SK-N-SH (cell line): ENCODE measurements at regions not wholly inside any gene's neighbourhood (a gene's known extent, or its start where the extent isn't known, plus 50 kb on each side); places are given as distances from the start of the nearest gene placed in this dataset.

Experiments used
- CTCF ChIA-PET: fragments of 300-600, 350-600 bp; formaldehyde crosslinking; extraction: SDS; loops from one replicate; lab custom pipeline; 2021; lab: Yijun Ruan, JAX
- POLR2A ChIA-PET: fragments of 350-600 bp; sonication (Branson Sonifier 250); formaldehyde crosslinking; extraction: SDS; loops from one replicate; lab custom pipeline; 2020; ENCODE audit warnings: antibody characterized with exemption, inconsistent platforms; lab: Yijun Ruan, JAX
- DNase-seq: peaks from one replicate; pipeline ENCODE4 v3.0.0; 2012
- H2AFZ ChIP-seq: fragments of 200-600 bp; sonication (generic); 2 replicates; pipeline ENCODE4 v1.8.1; 2016; ENCODE audit warnings: antibody characterized with exemption, mild to moderate bottlenecking, low read depth
- H3F3A ChIP-seq: fragments of 200-600 bp; sonication (generic); replicated peaks from 2 replicates; pipeline ENCODE3; 2016; ENCODE audit warnings: antibody characterized with exemption, mild to moderate bottlenecking; ENCODE audit not compliant: insufficient read depth
- H3K27ac ChIP-seq, 2 experiments: fragments of 200-500 bp in 1 of 2; fragments of 200-600 bp in 1 of 2; sonication (Bioruptor generic) in 1 of 2; sonication (generic), shearing (Covaris generic) in 1 of 2; 2 replicates each; pipeline versions ENCODE4 v1.5.1 to v1.6.1; 2014 to 2016; ENCODE audit warnings: low read depth in 2 of 2, inconsistent platforms in 1 of 2, low read length in 1 of 2, mild to moderate bottlenecking in 1 of 2, mixed read lengths in 1 of 2
- H3K27me3 ChIP-seq: fragments of 200-600 bp; sonication (generic), shearing (Covaris generic); 2 replicates; pipeline ENCODE4 v1.6.1; 2016; ENCODE audit warnings: mixed run types; ENCODE audit not compliant: insufficient read depth
- H3K36me3 ChIP-seq, 2 experiments: fragments of 200-500 bp in 1 of 2; fragments of 200-600 bp in 1 of 2; sonication (Bioruptor generic) in 1 of 2; sonication (generic) in 1 of 2; replicated peaks in 1 of 2; 2 replicates each; pipeline versions ENCODE3 to v1.5.1; 2014 to 2016; ENCODE audit warnings: low read length in 1 of 2, mild to moderate bottlenecking in 1 of 2; ENCODE audit not compliant: insufficient read depth in 2 of 2, control insufficient read depth in 1 of 2
- H3K4me1 ChIP-seq, 2 experiments: fragments of 200-500 bp in 1 of 2; fragments of 200-600 bp in 1 of 2; sonication (Bioruptor generic) in 1 of 2; sonication (generic), shearing (Covaris generic) in 1 of 2; 2 replicates each; pipeline versions ENCODE4 v1.5.1 to v1.6.1; 2014 to 2016; ENCODE audit warnings: low read depth in 1 of 2, low read length in 1 of 2, mixed run types in 1 of 2; ENCODE audit not compliant: insufficient read depth in 2 of 2, control insufficient read depth in 1 of 2
- H3K4me2 ChIP-seq: fragments of 200-600 bp; sonication (generic), shearing (Covaris generic); 2 replicates; pipeline ENCODE4 v1.6.1; 2017; ENCODE audit warnings: mixed run types
- H3K4me3 ChIP-seq, 2 experiments: fragments of 200-500 bp in 1 of 2; fragments of 200-600 bp in 1 of 2; sonication (Bioruptor generic) in 1 of 2; sonication (generic), shearing (Covaris generic) in 1 of 2; 2 replicates each; pipeline versions ENCODE4 v1.5.1 to v1.8.1; 2014 to 2016; ENCODE audit warnings: low read depth in 2 of 2, inconsistent platforms in 1 of 2, low read length in 1 of 2, mild to moderate bottlenecking in 1 of 2, mixed read lengths in 1 of 2, moderate library complexity in 1 of 2
- H3K79me2 ChIP-seq: fragments of 200-600 bp; sonication (generic); 2 replicates; pipeline ENCODE4 v1.8.1; 2017; ENCODE audit warnings: mild to moderate bottlenecking; ENCODE audit not compliant: insufficient read depth
- H3K9ac ChIP-seq: fragments of 200-600 bp; sonication (generic); 2 replicates; pipeline ENCODE4 v1.6.1; 2017; ENCODE audit warnings: mixed run types
- H3K9me2 ChIP-seq: fragments of 200-600 bp; sonication (generic); 2 replicates; pipeline ENCODE4 v1.6.1; 2017; ENCODE audit warnings: mixed run types
- H3K9me3 ChIP-seq: fragments of 200-600 bp; sonication (generic); 2 replicates; pipeline ENCODE4 v1.6.1; 2017; ENCODE audit warnings: mixed run types, mild to moderate bottlenecking, moderate library complexity
- H4K20me1 ChIP-seq: fragments of 200-600 bp; sonication (generic); 2 replicates; pipeline ENCODE4 v1.6.1; 2017; ENCODE audit warnings: mild to moderate bottlenecking, mixed run types; ENCODE audit not compliant: insufficient read depth
- CHD2 ChIP-seq: fragments of 150-350 bp; IDR thresholded peaks from 2 replicates; pipeline ENCODE4 v1.6.1; 2018; ENCODE audit warnings: low read length; ENCODE audit not compliant: partially characterized antibody
- ELF1 ChIP-seq: IDR thresholded peaks from 2 replicates; pipeline ENCODE4 v1.4.0; 2012
- EP300 ChIP-seq, 2 experiments: IDR thresholded peaks; 2 replicates each; pipeline versions ENCODE4 v1.4.0 to v1.6.1; 2012; ENCODE audit warnings: borderline replicate concordance in 1 of 2, low read depth in 1 of 2, low read length in 1 of 2
- EZH2phosphoT487 ChIP-seq: fragments of 200-600 bp; sonication (generic); IDR thresholded peaks from 2 replicates; pipeline ENCODE4 v1.6.1; 2017; ENCODE audit warnings: low read depth, mixed run types, mild to moderate bottlenecking, antibody characterized with exemption, moderate library complexity, borderline replicate concordance
- FOSL2 ChIP-seq: IDR thresholded peaks from 2 replicates; pipeline ENCODE4 v1.4.0; 2012; ENCODE audit warnings: low read depth, mild to moderate bottlenecking, moderate library complexity, borderline replicate concordance
- FOXJ3 ChIP-seq: sonication (generic); formaldehyde crosslinking; IDR thresholded peaks from 2 replicates; pipeline ENCODE4 v1.5.1; 2020; ENCODE audit warnings: mild to moderate bottlenecking, missing genetic modification reagents
- JUND ChIP-seq: IDR thresholded peaks from 2 replicates; pipeline ENCODE4 v1.4.0; 2012
- RAD21 ChIP-seq: IDR thresholded peaks from 2 replicates; pipeline ENCODE4 v1.6.1; 2012; ENCODE audit warnings: mild to moderate bottlenecking, low read length
- RFX5 ChIP-seq: IDR thresholded peaks from 2 replicates; pipeline ENCODE4 v1.6.1; 2012; ENCODE audit warnings: mild to moderate bottlenecking, improper control_type of control experiment, low read length
- TCF12 ChIP-seq: IDR thresholded peaks from 2 replicates; pipeline ENCODE4 v1.4.0; 2012
- WGBS: methylation state at CpG from one replicate; pipeline ENCODE4 v1.1.6; 2017; ENCODE audit warnings: low lambda C conversion rate; 5-methylcytosine and 5-hydroxymethylcytosine counted together
- TF ChIP-seq, protein P1 (sequence below): fragments of 200-600 bp; sonication (generic); IDR thresholded peaks from 2 replicates; pipeline ENCODE4 v1.6.1; 2017; ENCODE audit warnings: antibody characterized with exemption, mild to moderate bottlenecking, moderate library complexity
- TF ChIP-seq, protein P2 (sequence below): IDR thresholded peaks from 2 replicates; pipeline ENCODE4 v1.4.0; 2012; ENCODE audit warnings: low read depth, borderline replicate concordance
- TF ChIP-seq, protein P3 (sequence below): IDR thresholded peaks from 2 replicates; pipeline ENCODE4 v1.4.0; 2012; ENCODE audit warnings: low read depth, borderline replicate concordance

DNA sequence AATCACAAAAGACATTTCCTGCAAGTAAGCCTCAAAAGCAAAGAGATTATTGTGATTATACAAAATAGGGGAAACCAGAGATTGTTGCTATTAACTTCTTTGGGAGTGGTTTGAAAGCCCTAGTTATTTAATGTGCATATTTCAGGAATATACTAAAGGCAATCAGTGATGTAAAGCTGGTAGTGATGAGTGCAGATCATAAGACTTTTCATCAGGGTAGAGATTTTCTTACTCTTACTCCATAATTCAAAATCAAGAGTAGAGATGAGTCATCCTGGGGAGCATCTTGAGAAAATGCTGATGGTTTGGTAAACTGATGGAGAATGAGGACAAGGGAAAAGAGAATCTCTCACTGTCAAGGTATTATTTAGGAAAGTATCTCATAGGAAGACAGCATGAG is 309.5 kb downstream of the FBXO15 start:
- Histone ChIP-seq H2AFZ (no peak overlapping the region), H3K9me2 (no peaks in the 10 kb centered on the region), H3K27me3 (no peaks in the 10 kb centered on the region; the same call in 1 of the 2 replicates), H3K4me3 (no peak overlapping the region), H3K4me1 (no peaks in the 10 kb centered on the region), H3K79me2 (no peaks in the 10 kb centered on the region), H3K9me3 (no peaks in the 10 kb centered on the region), H3F3A (no peaks in the 10 kb centered on the region), H3K4me2 (no peak overlapping the region), H4K20me1 (no peaks in the 10 kb centered on the region), H3K36me3 (no peaks in the 10 kb centered on the region), H3K27ac (no peak overlapping the region), H3K9ac (no peak overlapping the region)
- POLR2A ChIA-PET: no interaction called here
- CTCF ChIA-PET: no interaction called here
- DNase-seq: no peak
- TF ChIP-seq, protein P1, sequence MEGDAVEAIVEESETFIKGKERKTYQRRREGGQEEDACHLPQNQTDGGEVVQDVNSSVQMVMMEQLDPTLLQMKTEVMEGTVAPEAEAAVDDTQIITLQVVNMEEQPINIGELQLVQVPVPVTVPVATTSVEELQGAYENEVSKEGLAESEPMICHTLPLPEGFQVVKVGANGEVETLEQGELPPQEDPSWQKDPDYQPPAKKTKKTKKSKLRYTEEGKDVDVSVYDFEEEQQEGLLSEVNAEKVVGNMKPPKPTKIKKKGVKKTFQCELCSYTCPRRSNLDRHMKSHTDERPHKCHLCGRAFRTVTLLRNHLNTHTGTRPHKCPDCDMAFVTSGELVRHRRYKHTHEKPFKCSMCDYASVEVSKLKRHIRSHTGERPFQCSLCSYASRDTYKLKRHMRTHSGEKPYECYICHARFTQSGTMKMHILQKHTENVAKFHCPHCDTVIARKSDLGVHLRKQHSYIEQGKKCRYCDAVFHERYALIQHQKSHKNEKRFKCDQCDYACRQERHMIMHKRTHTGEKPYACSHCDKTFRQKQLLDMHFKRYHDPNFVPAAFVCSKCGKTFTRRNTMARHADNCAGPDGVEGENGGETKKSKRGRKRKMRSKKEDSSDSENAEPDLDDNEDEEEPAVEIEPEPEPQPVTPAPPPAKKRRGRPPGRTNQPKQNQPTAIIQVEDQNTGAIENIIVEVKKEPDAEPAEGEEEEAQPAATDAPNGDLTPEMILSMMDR: no peak
- TF ChIP-seq JUND: no peak

DNA sequence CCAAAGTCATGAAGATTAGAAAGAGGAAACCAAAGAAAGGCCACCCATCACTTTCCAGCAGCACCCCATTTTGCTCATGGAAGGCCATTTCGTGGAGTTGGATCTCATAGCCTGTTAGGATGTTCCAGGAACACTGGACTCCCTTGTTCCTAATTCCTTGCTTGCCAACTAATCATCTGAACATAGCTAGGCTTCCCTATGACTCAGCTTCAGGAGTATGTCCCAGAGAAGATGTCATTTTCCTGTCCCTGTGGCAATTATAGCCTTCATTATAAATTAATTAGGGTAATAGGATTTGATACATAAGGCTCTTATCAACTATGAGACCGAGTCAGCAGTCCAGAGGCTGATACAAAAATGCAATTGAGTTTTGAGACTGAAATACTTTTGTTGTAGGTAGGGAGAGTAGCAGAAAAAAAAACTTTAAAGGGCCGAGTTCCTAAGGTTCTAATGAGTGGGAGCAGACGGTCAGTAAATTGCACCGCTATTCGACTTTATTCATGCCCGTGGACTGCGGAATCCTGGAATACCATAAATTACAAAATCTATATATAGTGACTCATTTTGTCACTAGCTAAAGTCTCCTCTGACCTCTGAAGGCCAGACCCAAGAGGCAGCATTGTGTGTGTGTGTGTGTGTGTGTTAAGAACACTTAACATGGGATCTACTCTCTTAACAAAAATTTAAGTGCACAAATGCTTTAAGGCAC is 311.8 kb downstream of the FBXO15 start:
- TF ChIP-seq ELF1: no peak
- no peak for TF ChIP-seq EP300 (IDR thresholded peaks at IDR 0.05; ENCODE audit: borderline replicate concordance in 1 of 2, low read depth in 1 of 2, low read length in 1 of 2)
- no peak for TF ChIP-seq FOSL2
- TF ChIP-seq TCF12: no peak
- TF ChIP-seq RAD21: no peak
- TF ChIP-seq EZH2phosphoT487: no peak
- no peak for TF ChIP-seq CHD2
- CTCF ChIA-PET: no interaction called here
- Histone ChIP-seq H3K9ac (no peak overlapping the region), H3K27me3 (no peaks in the 10 kb centered on the region; the same call in 1 of the 2 replicates), H3K4me1 (no peaks in the 10 kb centered on the region), H3K9me3 (no peaks in the 10 kb centered on the region), H3K36me3 (no peaks in the 10 kb centered on the region), H4K20me1 (no peaks in the 10 kb centered on the region), H3K79me2 (no peaks in the 10 kb centered on the region), H3K27ac (no peak overlapping the region), H3K4me3 (no peak overlapping the region), H2AFZ (no peak overlapping the region), H3F3A (no peaks in the 10 kb centered on the region), H3K4me2 (no peak overlapping the region), H3K9me2 (no peaks in the 10 kb centered on the region)
- WGBS: 54% methylated on average over 8 of the region's 8 CpGs
- POLR2A ChIA-PET: no interaction called here
- DNase-seq: no peak

DNA sequence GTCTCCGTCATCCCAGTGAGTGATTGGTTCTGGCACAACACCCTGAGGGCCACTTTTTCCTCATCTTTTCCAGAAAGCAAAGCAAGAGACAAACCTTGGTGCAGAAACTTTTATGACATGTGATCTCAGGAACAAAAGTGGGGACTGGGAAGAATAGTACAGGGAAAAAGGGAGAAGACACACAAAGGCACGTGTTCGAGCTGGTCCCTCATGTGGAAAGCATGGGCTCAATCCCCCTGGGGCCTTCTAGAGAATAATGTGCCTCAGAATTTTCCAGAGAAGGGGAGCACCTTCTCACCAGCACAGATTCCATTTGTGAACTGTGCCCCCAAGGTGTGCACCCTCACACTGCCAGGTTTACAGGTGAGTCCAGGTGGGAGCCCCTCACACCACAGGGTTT is 312.6 kb downstream of the FBXO15 start:
- no peaks in the 10 kb centered on the region for H3K4me1 ChIP-seq
- H3K79me2 ChIP-seq: no peaks in the 10 kb centered on the region
- H3F3A ChIP-seq: no peaks in the 10 kb centered on the region
- H4K20me1 ChIP-seq: no peaks in the 10 kb centered on the region
- no peaks in the 10 kb centered on the region for H3K9me2 ChIP-seq
- CTCF ChIA-PET: no interaction called here
- H3K9ac ChIP-seq: no peak overlapping the region
- no peak overlapping the region for H3K4me2 ChIP-seq
- no peaks in the 10 kb centered on the region; the same call in 1 of the 2 replicates for H3K27me3 ChIP-seq
- no peak for DNase-seq
- WGBS: 18% methylated on average over 3 of the region's 3 CpGs
- H3K9me3 ChIP-seq: no peaks in the 10 kb centered on the region
- no peak overlapping the region for H3K27ac ChIP-seq
- no peaks in the 10 kb centered on the region for H3K36me3 ChIP-seq
- H3K4me3 ChIP-seq: no peak overlapping the region
- no peak overlapping the region for H2AFZ ChIP-seq
- POLR2A ChIA-PET: no interaction called here
- TF ChIP-seq FOSL2: no peak
- TF ChIP-seq EZH2phosphoT487: no peak
- TF ChIP-seq, protein P2, sequence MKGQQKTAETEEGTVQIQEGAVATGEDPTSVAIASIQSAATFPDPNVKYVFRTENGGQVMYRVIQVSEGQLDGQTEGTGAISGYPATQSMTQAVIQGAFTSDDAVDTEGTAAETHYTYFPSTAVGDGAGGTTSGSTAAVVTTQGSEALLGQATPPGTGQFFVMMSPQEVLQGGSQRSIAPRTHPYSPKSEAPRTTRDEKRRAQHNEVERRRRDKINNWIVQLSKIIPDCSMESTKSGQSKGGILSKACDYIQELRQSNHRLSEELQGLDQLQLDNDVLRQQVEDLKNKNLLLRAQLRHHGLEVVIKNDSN: no peak
- no peak for TF ChIP-seq CHD2
- TF ChIP-seq FOXJ3 (CRISPR knock-in tag): no peak
- TF ChIP-seq, protein P3, sequence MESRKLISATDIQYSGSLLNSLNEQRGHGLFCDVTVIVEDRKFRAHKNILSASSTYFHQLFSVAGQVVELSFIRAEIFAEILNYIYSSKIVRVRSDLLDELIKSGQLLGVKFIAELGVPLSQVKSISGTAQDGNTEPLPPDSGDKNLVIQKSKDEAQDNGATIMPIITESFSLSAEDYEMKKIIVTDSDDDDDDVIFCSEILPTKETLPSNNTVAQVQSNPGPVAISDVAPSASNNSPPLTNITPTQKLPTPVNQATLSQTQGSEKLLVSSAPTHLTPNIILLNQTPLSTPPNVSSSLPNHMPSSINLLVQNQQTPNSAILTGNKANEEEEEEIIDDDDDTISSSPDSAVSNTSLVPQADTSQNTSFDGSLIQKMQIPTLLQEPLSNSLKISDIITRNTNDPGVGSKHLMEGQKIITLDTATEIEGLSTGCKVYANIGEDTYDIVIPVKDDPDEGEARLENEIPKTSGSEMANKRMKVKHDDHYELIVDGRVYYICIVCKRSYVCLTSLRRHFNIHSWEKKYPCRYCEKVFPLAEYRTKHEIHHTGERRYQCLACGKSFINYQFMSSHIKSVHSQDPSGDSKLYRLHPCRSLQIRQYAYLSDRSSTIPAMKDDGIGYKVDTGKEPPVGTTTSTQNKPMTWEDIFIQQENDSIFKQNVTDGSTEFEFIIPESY: no peak
- TF ChIP-seq RFX5: no peak
- TF ChIP-seq JUND: no peak
